PC-9 (cell line): ENCODE measurements at regions not wholly inside any gene's neighbourhood (a gene's known extent, or its start where the extent isn't known, plus 50 kb on each side); places are given as distances from the start of the nearest gene placed in this dataset.

ENCODE experiments used
- BruUV-seq: library from RNA; stranded (reverse); fragments of 400-500 nt; replicated peaks from 2 replicates; lab custom pipeline; 2021; lab: Mats Ljungman, UMichigan
- CTCF ChIA-PET: fragments of 300-600 bp; sonication (Branson Sonifier 250); formaldehyde crosslinking; loops from one replicate; lab custom pipeline; 2022; ENCODE audit warnings: antibody characterized with exemption; lab: Charles Lee
- POLR2A ChIA-PET: fragments of 300-600 bp; sonication (Branson Sonifier 250); formaldehyde crosslinking; loops from one replicate; lab custom pipeline; 2022; ENCODE audit warnings: antibody characterized with exemption; ENCODE audit not compliant: unreplicated experiment; lab: Charles Lee
- DNase-seq, 2 experiments: peaks; one replicate each; pipeline versions ENCODE4 v3.0.0 to v3.0.0-alpha.2; 2015 to 2022; ENCODE audit warnings: mixed read lengths in 1 of 2
- H2AFZ ChIP-seq: fragments of 200-600 bp; sonication (generic); 2 replicates; pipeline ENCODE4 v1.8.1; 2017; ENCODE audit warnings: antibody characterized with exemption
- H3F3A ChIP-seq: fragments of 200-600 bp; sonication (generic); 2 replicates; pipeline ENCODE4 v1.8.1; 2017; ENCODE audit warnings: antibody characterized with exemption, mild to moderate bottlenecking, low read depth; ENCODE audit not compliant: insufficient read depth
- H3K27ac ChIP-seq: fragments of 200-600 bp; sonication (generic); 2 replicates; pipeline ENCODE4 v1.6.1; 2016; ENCODE audit warnings: mixed run types
- H3K27me3 ChIP-seq: fragments of 200-600 bp; sonication (generic); 2 replicates; pipeline ENCODE4 v1.6.1; 2016; ENCODE audit warnings: low read depth, mixed run types; ENCODE audit not compliant: insufficient read depth
- H3K36me3 ChIP-seq: fragments of 200-600 bp; sonication (generic); 2 replicates; pipeline ENCODE4 v1.6.1; 2016; ENCODE audit warnings: low read depth, mixed run types
- H3K4me1 ChIP-seq: fragments of 200-600 bp; sonication (generic); replicated peaks from 2 replicates; pipeline ENCODE4 v1.6.1; 2016; ENCODE audit warnings: mixed run types; ENCODE audit not compliant: insufficient read depth
- H3K4me2 ChIP-seq: fragments of 200-600 bp; sonication (generic); 2 replicates; pipeline ENCODE4 v1.6.1; 2017; ENCODE audit warnings: mixed run types
- H3K4me3 ChIP-seq: fragments of 200-600 bp; sonication (generic); 2 replicates; pipeline ENCODE4 v1.6.1; 2016; ENCODE audit warnings: mixed run types
- H3K79me2 ChIP-seq: fragments of 200-600 bp; sonication (generic); 2 replicates; pipeline ENCODE4 v1.6.1; 2017; ENCODE audit warnings: low read depth, mixed run types
- H3K9me2 ChIP-seq: fragments of 200-600 bp; sonication (generic); 2 replicates; pipeline ENCODE4 v1.8.1; 2017; ENCODE audit warnings: mild to moderate bottlenecking; ENCODE audit not compliant: insufficient read depth
- H3K9me3 ChIP-seq: fragments of 200-600 bp; sonication (generic); 2 replicates; pipeline ENCODE4 v1.8.1; 2016; ENCODE audit warnings: low read depth; ENCODE audit not compliant: insufficient read depth
- H4K20me1 ChIP-seq: fragments of 200-600 bp; sonication (generic); 2 replicates; pipeline ENCODE4 v1.8.1; 2017; ENCODE audit not compliant: insufficient read depth
- EZH2 ChIP-seq: fragments of 200-600 bp; sonication (generic); IDR thresholded peaks from 2 replicates; pipeline ENCODE4 v1.8.0; 2017; ENCODE audit warnings: antibody characterized with exemption, low read depth
- intact Hi-C: fragments of 100-400 bp; cut with micrococcal nuclease; formaldehyde crosslinking; loops from one replicate; pipeline ENCODE4 v1.10.0; 2022; ENCODE audit not compliant: unreplicated experiment
- TF ChIP-seq, protein P1 (sequence below): fragments of 200-600 bp; sonication (generic); conservative IDR thresholded peaks from 2 replicates; pipeline ENCODE4 v1.6.1; 2017; ENCODE audit warnings: mixed run types, antibody characterized with exemption, mild to moderate bottlenecking, moderate library complexity

DNA sequence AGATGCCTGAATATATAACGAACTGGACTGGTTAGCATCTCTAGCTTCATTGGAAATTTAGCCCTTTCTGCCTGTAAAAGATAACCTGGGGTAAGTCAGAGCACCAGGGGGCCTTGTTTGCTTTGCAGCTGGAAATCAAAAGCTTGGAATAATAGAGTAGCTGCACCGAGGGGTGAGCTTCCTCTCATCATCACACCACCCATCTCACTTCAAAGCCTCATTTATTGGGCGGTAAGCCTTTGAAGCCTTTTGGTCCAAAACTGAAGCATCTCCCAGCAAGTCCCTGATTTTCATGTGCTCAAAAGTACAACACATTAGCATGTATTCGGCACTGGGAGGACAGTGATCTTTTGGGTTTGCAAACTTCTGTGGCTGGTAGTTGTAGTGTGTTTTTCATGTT is 405.1 kb downstream of the FOXO1 start:
- POLR2A ChIA-PET: no interaction called here
- no peaks in the 10 kb centered on the region for H3K36me3 ChIP-seq
- no peak overlapping the region for H2AFZ ChIP-seq
- H3K4me1 ChIP-seq: no peaks in the 10 kb centered on the region
- H3K9me3 ChIP-seq: no peaks in the 10 kb centered on the region
- DNase-seq: no peak
- TF ChIP-seq, protein P1, sequence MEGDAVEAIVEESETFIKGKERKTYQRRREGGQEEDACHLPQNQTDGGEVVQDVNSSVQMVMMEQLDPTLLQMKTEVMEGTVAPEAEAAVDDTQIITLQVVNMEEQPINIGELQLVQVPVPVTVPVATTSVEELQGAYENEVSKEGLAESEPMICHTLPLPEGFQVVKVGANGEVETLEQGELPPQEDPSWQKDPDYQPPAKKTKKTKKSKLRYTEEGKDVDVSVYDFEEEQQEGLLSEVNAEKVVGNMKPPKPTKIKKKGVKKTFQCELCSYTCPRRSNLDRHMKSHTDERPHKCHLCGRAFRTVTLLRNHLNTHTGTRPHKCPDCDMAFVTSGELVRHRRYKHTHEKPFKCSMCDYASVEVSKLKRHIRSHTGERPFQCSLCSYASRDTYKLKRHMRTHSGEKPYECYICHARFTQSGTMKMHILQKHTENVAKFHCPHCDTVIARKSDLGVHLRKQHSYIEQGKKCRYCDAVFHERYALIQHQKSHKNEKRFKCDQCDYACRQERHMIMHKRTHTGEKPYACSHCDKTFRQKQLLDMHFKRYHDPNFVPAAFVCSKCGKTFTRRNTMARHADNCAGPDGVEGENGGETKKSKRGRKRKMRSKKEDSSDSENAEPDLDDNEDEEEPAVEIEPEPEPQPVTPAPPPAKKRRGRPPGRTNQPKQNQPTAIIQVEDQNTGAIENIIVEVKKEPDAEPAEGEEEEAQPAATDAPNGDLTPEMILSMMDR: no peak
- TF ChIP-seq EZH2: no peak
- H3K4me3 ChIP-seq: no peak overlapping the region
- BruUV-seq: no TSS peak
- intact Hi-C loops: no loop called here
- H3K4me2 ChIP-seq: no peak overlapping the region
- no peaks in the 10 kb centered on the region for H3K79me2 ChIP-seq
- no peaks in the 10 kb centered on the region for H3K9me2 ChIP-seq
- no peak overlapping the region for H3K27ac ChIP-seq
- H3F3A ChIP-seq: no peaks in the 10 kb centered on the region
- no peaks in the 10 kb centered on the region for H3K27me3 ChIP-seq
- CTCF ChIA-PET: no interaction called here
- no peaks in the 10 kb centered on the region for H4K20me1 ChIP-seq

DNA sequence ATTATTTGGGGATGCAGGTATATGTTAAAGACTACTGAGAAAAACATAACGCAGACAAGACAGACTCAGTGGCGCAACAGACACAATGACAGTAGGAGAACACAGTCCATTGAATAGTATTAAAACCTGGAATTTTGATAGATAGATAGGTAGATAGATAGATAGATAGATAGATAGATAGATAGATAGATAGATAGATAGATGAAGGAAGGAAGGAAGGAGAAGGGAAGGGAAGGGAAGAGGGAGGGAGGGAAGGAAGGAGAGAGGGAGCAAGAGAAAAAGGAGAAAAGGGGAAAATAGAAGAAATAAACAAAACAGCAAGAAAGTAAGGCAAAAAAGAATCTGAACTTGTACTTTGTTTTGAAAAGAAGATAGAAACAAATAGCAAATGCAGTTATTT is 404.5 kb downstream of the FOXO1 start:
- no peaks in the 10 kb centered on the region for H4K20me1 ChIP-seq
- intact Hi-C loops: no loop called here

DNA sequence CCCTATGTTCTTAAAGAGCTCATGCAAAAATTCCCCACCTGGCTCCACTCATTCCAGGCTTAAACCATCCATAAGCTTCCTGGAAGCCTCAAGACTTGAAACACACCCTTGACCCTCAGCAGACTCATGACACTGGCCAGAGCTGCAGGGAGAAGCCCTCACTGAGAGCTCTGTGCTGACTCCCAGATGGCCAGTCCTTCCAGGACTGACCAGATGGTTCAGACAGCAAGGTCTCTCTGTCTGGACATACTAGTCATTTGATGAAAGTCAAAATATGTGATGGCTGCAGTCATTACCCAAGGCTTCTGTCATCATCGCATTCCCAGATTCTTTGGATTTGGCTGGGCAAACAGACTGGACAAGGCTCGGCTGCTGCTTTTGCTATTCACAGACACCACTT is 397.4 kb downstream of the FOXO1 start:
- Histone ChIP-seq H3K27me3 (no peaks in the 10 kb centered on the region), H3F3A (peaks cover 20% of the 10 kb centered on the region), H4K20me1 (no peaks in the 10 kb centered on the region), H3K9me2 (no peaks in the 10 kb centered on the region), H3K4me3 (no peak overlapping the region), H3K9me3 (no peaks in the 10 kb centered on the region), H2AFZ (no peak overlapping the region), H3K27ac (no peak overlapping the region), H3K36me3 (no peaks in the 10 kb centered on the region), H3K4me2 (no peak overlapping the region), H3K4me1 (peaks cover 24% of the 10 kb centered on the region), H3K79me2 (no peaks in the 10 kb centered on the region)
- BruUV-seq: no TSS peak
- no peak for TF ChIP-seq EZH2
- TF ChIP-seq, protein P1: no peak
- CTCF ChIA-PET: no interaction called here
- POLR2A ChIA-PET: no interaction called here
- intact Hi-C loops: no loop called here
- no peak for DNase-seq

More for the DNA sequence above, 404.5 kb downstream of the FOXO1 start:
- Histone ChIP-seq H3K27ac (no peak overlapping the region), H3K9me2 (no peaks in the 10 kb centered on the region), H3K4me3 (no peak overlapping the region), H3K9me3 (no peaks in the 10 kb centered on the region), H2AFZ (no peak overlapping the region), H3F3A (no peaks in the 10 kb centered on the region), H3K27me3 (no peaks in the 10 kb centered on the region), H3K79me2 (no peaks in the 10 kb centered on the region), H3K4me1 (no peaks in the 10 kb centered on the region), H3K4me2 (no peak overlapping the region), H3K36me3 (no peaks in the 10 kb centered on the region)
- BruUV-seq: no TSS peak
- CTCF ChIA-PET: no interaction called here
- no peak for DNase-seq
- no peak for TF ChIP-seq EZH2
- TF ChIP-seq, protein P1: no peak
- POLR2A ChIA-PET: no interaction called here
